ENCODE measurements at regions not wholly inside any gene's neighbourhood (a gene's known extent, or its start where the extent isn't known, plus 50 kb on each side); places are given as distances from the start of the nearest gene placed in this dataset.

- H3K4me3 ChIP-seq (ENCODE audit: low read depth, low read length) = no peak overlapping the region
- H3K27me3 ChIP-seq (ENCODE audit: control insufficient read depth, insufficient read depth, low read length) = no peaks in the 10 kb centered on the region
- DNase-seq (ENCODE audit: low read depth) = no peak
- peak; percentile 66 for FAIRE-seq
- no peak for TF ChIP-seq CTCF (IDR thresholded peaks at IDR 0.05; ENCODE audit: insufficient read depth, low read length, severe bottlenecking)
- H3K36me3 ChIP-seq (ENCODE audit: control insufficient read depth, insufficient read depth, low read length) = no peaks in the 10 kb centered on the region
These were observed 58.6 kb upstream of the NUDT7 start for GRCh38 chr16:77663711-77664110.

DNA sequence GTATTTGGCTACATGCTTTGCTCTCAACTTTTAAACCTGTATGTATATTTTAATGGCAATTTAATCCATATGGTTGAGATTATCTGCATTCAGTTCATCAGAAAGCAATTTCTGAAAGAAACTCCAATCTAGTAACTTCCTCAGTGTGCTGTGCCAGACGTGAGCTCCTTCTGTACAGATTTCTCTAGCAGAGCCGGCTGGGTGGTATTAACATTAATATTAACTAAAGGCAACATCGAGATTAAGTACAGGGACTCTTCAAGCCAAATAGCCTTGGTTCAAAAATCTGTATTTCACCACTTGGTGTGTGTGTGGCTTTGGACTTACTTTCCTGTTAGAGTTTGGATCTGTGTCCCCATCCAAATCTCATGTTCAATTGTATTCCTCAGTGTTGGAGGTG is 55.5 kb upstream of the NUDT7 start:
- no peaks in the 10 kb centered on the region for H3K27me3 ChIP-seq (ENCODE audit: control insufficient read depth, insufficient read depth, low read length)
- DNase-seq (ENCODE audit: low read depth) (no peak), FAIRE-seq (no peak)
- H3K36me3 ChIP-seq (ENCODE audit: control insufficient read depth, insufficient read depth, low read length) = no peaks in the 10 kb centered on the region
- TF ChIP-seq CTCF (IDR thresholded peaks at IDR 0.05; ENCODE audit: insufficient read depth, low read length, severe bottlenecking) = no peak
- H3K4me3 ChIP-seq (ENCODE audit: low read depth, low read length) = no peak overlapping the region

DNA sequence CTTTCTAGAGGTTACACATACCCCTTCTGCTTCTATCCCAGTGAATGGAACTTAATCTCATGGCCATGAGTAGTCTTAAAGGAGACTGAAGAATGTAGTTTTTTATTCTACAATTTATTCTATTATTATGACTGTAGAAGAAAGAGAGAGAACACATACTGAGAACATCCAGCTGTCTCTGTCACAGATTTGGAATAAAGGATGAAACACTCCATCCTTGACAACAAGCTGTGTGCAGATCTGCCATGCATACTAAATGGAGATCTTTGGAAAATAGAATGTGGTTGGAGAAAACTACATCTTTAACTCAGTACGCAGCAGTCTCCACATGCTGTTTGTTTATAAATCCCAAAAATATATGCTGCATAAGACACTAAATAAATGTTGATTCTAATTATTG is 54.1 kb upstream of the NUDT7 start:
- no peak for TF ChIP-seq CTCF (IDR thresholded peaks at IDR 0.05; ENCODE audit: insufficient read depth, low read length, severe bottlenecking)
- FAIRE-seq = no peak

GRCh38 chr16:77669057-77669456 is 53.3 kb upstream of the NUDT7 start:
- H3K27me3 ChIP-seq (ENCODE audit: control insufficient read depth, insufficient read depth, low read length) = no peaks in the 10 kb centered on the region
- FAIRE-seq (no peak), DNase-seq (ENCODE audit: low read depth) (no peak)
- H3K36me3 ChIP-seq (ENCODE audit: control insufficient read depth, insufficient read depth, low read length) = no peaks in the 10 kb centered on the region
- H3K4me3 ChIP-seq (ENCODE audit: low read depth, low read length) = no peak overlapping the region
- TF ChIP-seq CTCF (IDR thresholded peaks at IDR 0.05; ENCODE audit: insufficient read depth, low read length, severe bottlenecking) = no peak

More for the DNA sequence above, 54.1 kb upstream of the NUDT7 start:
- no peak for DNase-seq (ENCODE audit: low read depth)
- Histone ChIP-seq H3K27me3 (ENCODE audit: control insufficient read depth, insufficient read depth, low read length) (no peaks in the 10 kb centered on the region), H3K36me3 (ENCODE audit: control insufficient read depth, insufficient read depth, low read length) (no peaks in the 10 kb centered on the region), H3K4me3 (ENCODE audit: low read depth, low read length) (no peak overlapping the region)

Measured in bronchial epithelial cell (primary cell).